GM23338 (cell line): ENCODE measurements at regions not wholly inside any gene's neighbourhood (a gene's known extent, or its start where the extent isn't known, plus 50 kb on each side); places are given as distances from the start of the nearest gene placed in this dataset.

ENCODE experiments used
- ATAC-seq: fragments of 200-7000 bp; cut with Tn5 transposase; 3 replicates; pipeline ENCODE4 v1.9.1; 2020
- DNase-seq: peaks from one replicate; pipeline ENCODE4 v3.0.0-alpha.2; 2015; ENCODE audit warnings: low spot score
- H2AFZ ChIP-seq: fragments of 200-600 bp; sonication (generic); 2 replicates; pipeline ENCODE4 v1.8.0; 2016; ENCODE audit warnings: antibody characterized with exemption, mild to moderate bottlenecking, moderate library complexity
- H3F3A ChIP-seq: fragments of 200-600 bp; sonication (generic); replicated peaks from 2 replicates; pipeline ENCODE4 v1.8.0; 2017; ENCODE audit warnings: antibody characterized with exemption, mixed run types, low read depth
- H3K27ac ChIP-seq: fragments of 200-600 bp; sonication (generic); 2 replicates; pipeline ENCODE4 v1.6.1; 2016; ENCODE audit warnings: low read depth
- H3K27me3 ChIP-seq: fragments of 200-600 bp; sonication (generic); 2 replicates; pipeline ENCODE4 v1.8.0; 2016; ENCODE audit warnings: mild to moderate bottlenecking, mixed run types, moderate library complexity; ENCODE audit not compliant: insufficient read depth
- H3K36me3 ChIP-seq: fragments of 200-600 bp; sonication (generic); 2 replicates; pipeline ENCODE4 v1.8.0; 2016; ENCODE audit warnings: mild to moderate bottlenecking; ENCODE audit not compliant: insufficient read depth
- H3K4me1 ChIP-seq: fragments of 200-600 bp; sonication (generic); 2 replicates; pipeline ENCODE4 v1.8.0; 2016; ENCODE audit warnings: mild to moderate bottlenecking, moderate library complexity; ENCODE audit not compliant: insufficient read depth
- H3K4me2 ChIP-seq: fragments of 200-600 bp; sonication (generic); 2 replicates; pipeline ENCODE4 v1.7.1; 2017; ENCODE audit warnings: mixed run types
- H3K4me3 ChIP-seq: fragments of 200-600 bp; sonication (generic); 2 replicates; pipeline ENCODE4 v1.6.1; 2016; ENCODE audit warnings: mixed run types
- H3K79me2 ChIP-seq: fragments of 200-600 bp; sonication (generic); replicated peaks from 2 replicates; pipeline ENCODE4 v1.8.0; 2017; ENCODE audit warnings: mild to moderate bottlenecking; ENCODE audit not compliant: insufficient read depth
- H3K9me2 ChIP-seq: fragments of 200-600 bp; sonication (generic); 2 replicates; pipeline ENCODE4 v1.8.0; 2017; ENCODE audit not compliant: insufficient read depth
- H4K20me1 ChIP-seq: fragments of 200-600 bp; sonication (generic); replicated peaks from 2 replicates; pipeline ENCODE4 v1.8.0; 2017; ENCODE audit warnings: mild to moderate bottlenecking; ENCODE audit not compliant: insufficient read depth
- H3K27ac Mint-ChIP-seq: 2 replicates; pipeline ENCODE4 v1.8.0; 2020; ENCODE audit warnings: inconsistent platforms, mild to moderate bottlenecking, moderate library complexity, mixed read lengths
- H3K27me3 Mint-ChIP-seq: 3 replicates; pipeline ENCODE4 v1.8.0; 2022; ENCODE audit warnings: low read depth, mild to moderate bottlenecking, moderate library complexity, mixed read lengths, inconsistent platforms; ENCODE audit not compliant: insufficient read depth, poor library complexity
- H3K36me3 Mint-ChIP-seq: 3 replicates; pipeline ENCODE4 v1.8.0; 2021; ENCODE audit warnings: low read depth, mild to moderate bottlenecking, inconsistent platforms, moderate library complexity, mixed read lengths
- H3K4me1 Mint-ChIP-seq: 3 replicates; pipeline ENCODE4 v1.8.0; 2020; ENCODE audit warnings: mild to moderate bottlenecking, inconsistent platforms, mixed read lengths
- H3K4me3 Mint-ChIP-seq: 3 replicates; pipeline ENCODE4 v1.8.0; 2021; ENCODE audit warnings: moderate library complexity, mild to moderate bottlenecking, inconsistent platforms, mixed read lengths
- H3K9me3 Mint-ChIP-seq: 3 replicates; pipeline ENCODE4 v1.8.0; 2020; ENCODE audit warnings: moderate library complexity, mild to moderate bottlenecking, inconsistent platforms, mixed read lengths
- CREB1 ChIP-seq: fragments of 250-450 bp; sonication (Bioruptor Pico); IDR thresholded peaks from 2 replicates; pipeline ENCODE4 v1.5.0; 2020; ENCODE audit warnings: low read depth, mild to moderate bottlenecking, moderate library complexity
- CTCF ChIP-seq, 2 experiments: fragments of 200-600 bp in 1 of 2; sonication (generic) in 1 of 2; conservative IDR thresholded peaks; 2 replicates each; pipeline versions ENCODE4 v1.5.1 to v1.6.1; 2016 to 2017; ENCODE audit warnings: antibody characterized with exemption in 2 of 2, low read depth in 2 of 2, mild to moderate bottlenecking in 2 of 2, moderate library complexity in 1 of 2
- EZH2 ChIP-seq: fragments of 200-600 bp; sonication (generic); IDR thresholded peaks from one replicate; pipeline ENCODE4 v1.8.0; 2017; ENCODE audit warnings: antibody characterized with exemption, mild to moderate bottlenecking, low read depth; ENCODE audit not compliant: unreplicated experiment
- EZH2phosphoT487 ChIP-seq: fragments of 200-600 bp; sonication (generic); IDR thresholded peaks from one replicate; pipeline ENCODE4 v1.8.1; 2018; ENCODE audit warnings: antibody characterized with exemption; ENCODE audit not compliant: unreplicated experiment
- JUNB ChIP-seq: IDR thresholded peaks from one replicate; pipeline ENCODE4 v1.6.1; 2016; ENCODE audit warnings: antibody characterized with exemption; ENCODE audit not compliant: unreplicated experiment
- NANOG ChIP-seq: IDR thresholded peaks from 2 replicates; pipeline ENCODE4 v1.6.1; 2016; ENCODE audit warnings: antibody characterized with exemption, borderline replicate concordance
- POLR2AphosphoS5 ChIP-seq: IDR thresholded peaks from 2 replicates; pipeline ENCODE4 v1.6.1; 2016; ENCODE audit warnings: antibody characterized with exemption, low read depth
- STAT1 ChIP-seq: IDR thresholded peaks from one replicate; pipeline ENCODE4 v1.6.1; 2016; ENCODE audit warnings: antibody characterized with exemption; ENCODE audit not compliant: unreplicated experiment
- ZNF114 ChIP-seq: fragments of 250-450 bp; sonication (Bioruptor Pico); IDR thresholded peaks from 2 replicates; pipeline ENCODE4 v1.5.0; 2020; ENCODE audit warnings: mild to moderate bottlenecking, moderate library complexity
- ZNF462 ChIP-seq: fragments of 250-450 bp; sonication (Bioruptor Pico); IDR thresholded peaks from 2 replicates; pipeline ENCODE4 v1.5.0; 2020; ENCODE audit warnings: mild to moderate bottlenecking, moderate library complexity
- TF ChIP-seq, protein P1 (sequence below): IDR thresholded peaks from 2 replicates; pipeline ENCODE4 v1.6.1; 2016; ENCODE audit warnings: antibody characterized with exemption

GRCh38 chr14:62143245-62143644, 381.0 kb downstream of the SNAPC1 start:
- no peaks in the 10 kb centered on the region for H3K79me2 ChIP-seq
- H3K4me2 ChIP-seq: no peak overlapping the region
- DNase-seq (no peak), ATAC-seq (no peak)
- no peaks in the 10 kb centered on the region for H3K36me3 ChIP-seq
- no peaks in the 10 kb centered on the region for H4K20me1 ChIP-seq
- H3F3A ChIP-seq: no peaks in the 10 kb centered on the region
- H3K27ac ChIP-seq: no peak overlapping the region
- no peak overlapping the region for H3K4me3 Mint-ChIP-seq
- H3K27me3 ChIP-seq: no peaks in the 10 kb centered on the region
- H3K9me2 ChIP-seq: no peaks in the 10 kb centered on the region
- no peaks in the 10 kb centered on the region for H3K4me1 ChIP-seq
- no peaks in the 10 kb centered on the region for H3K4me1 Mint-ChIP-seq
- peaks cover 1% of the 10 kb centered on the region for H3K27me3 Mint-ChIP-seq
- TF ChIP-seq, protein P1, sequence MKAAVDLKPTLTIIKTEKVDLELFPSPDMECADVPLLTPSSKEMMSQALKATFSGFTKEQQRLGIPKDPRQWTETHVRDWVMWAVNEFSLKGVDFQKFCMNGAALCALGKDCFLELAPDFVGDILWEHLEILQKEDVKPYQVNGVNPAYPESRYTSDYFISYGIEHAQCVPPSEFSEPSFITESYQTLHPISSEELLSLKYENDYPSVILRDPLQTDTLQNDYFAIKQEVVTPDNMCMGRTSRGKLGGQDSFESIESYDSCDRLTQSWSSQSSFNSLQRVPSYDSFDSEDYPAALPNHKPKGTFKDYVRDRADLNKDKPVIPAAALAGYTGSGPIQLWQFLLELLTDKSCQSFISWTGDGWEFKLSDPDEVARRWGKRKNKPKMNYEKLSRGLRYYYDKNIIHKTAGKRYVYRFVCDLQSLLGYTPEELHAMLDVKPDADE: no peak
- TF ChIP-seq JUNB (no peak), NANOG (no peak), ZNF462 (CRISPR knock-in tag) (no peak), CTCF (conservative IDR thresholded peaks at IDR 0.05; ENCODE audit: low read depth in 2 of 2) (no peak), POLR2AphosphoS5 (no peak), CREB1 (CRISPR knock-in tag) (no peak), EZH2phosphoT487 (no peak), EZH2 (no peak), STAT1 (no peak), ZNF114 (no peak)
- no peak overlapping the region for H3K4me3 ChIP-seq
- no peak overlapping the region for H2AFZ ChIP-seq
- H3K36me3 Mint-ChIP-seq: peaks cover 11% of the 10 kb centered on the region; the same call in 2 of the 3 replicates
- H3K27ac Mint-ChIP-seq: no peak overlapping the region
- peaks cover 16% of the 10 kb centered on the region for H3K9me3 Mint-ChIP-seq
